Body of pancreas (tissue), 4 donors: ENCODE measurements at regions not wholly inside any gene's neighbourhood (a gene's known extent, or its start where the extent isn't known, plus 50 kb on each side); places are given as distances from the start of the nearest gene placed in this dataset.

Experiments used
- CTCF ChIP-seq, 7 experiments: fragments of 450-650 bp in 4 of 7; fragments of 200-600 bp in 3 of 7; sonication (generic) in 3 of 7; IDR thresholded peaks; one replicate each; pipeline ENCODE4 v1.5.1; 2016 to 2019; ENCODE audit warnings: antibody characterized with exemption in 7 of 7
- POLR2A ChIP-seq, 3 donors: fragments of 450-650 bp; IDR thresholded peaks; one replicate each; pipeline ENCODE4 v1.6.1; 2016; ENCODE audit warnings: antibody characterized with exemption in 3 of 3, mild to moderate bottlenecking in 2 of 3

- no peak for TF ChIP-seq CTCF (IDR thresholded peaks at IDR 0.05)
- no peak for TF ChIP-seq POLR2A (IDR thresholded peaks at IDR 0.05)
These were observed 95.3 kb upstream of the HIVEP3 start for GRCh38 chr1:42013881-42014470.
